Mesothelial cell of epicardium (in vitro differentiated cells): ENCODE measurements at regions not wholly inside any gene's neighbourhood (a gene's known extent, or its start where the extent isn't known, plus 50 kb on each side); places are given as distances from the start of the nearest gene placed in this dataset.

Source experiments
- DNase-seq, 2 experiments: peaks; one replicate each; pipeline ENCODE4 v3.0.0; 2021; ENCODE audit warnings: low spot score in 2 of 2; ENCODE audit not compliant: unreplicated experiment in 2 of 2
- H3K27ac Mint-ChIP-seq: 2 replicates; pipeline ENCODE4 v1.8.0; 2021; ENCODE audit warnings: mixed read lengths
- H3K27me3 Mint-ChIP-seq: 2 replicates; pipeline ENCODE4 v1.8.0; 2021; ENCODE audit warnings: low read depth, mixed read lengths
- H3K36me3 Mint-ChIP-seq: 2 replicates; pipeline ENCODE4 v1.8.0; 2021; ENCODE audit warnings: mixed read lengths
- H3K4me1 Mint-ChIP-seq: 2 replicates; pipeline ENCODE4 v1.8.0; 2021; ENCODE audit warnings: mixed read lengths
- H3K4me3 Mint-ChIP-seq: 2 replicates; pipeline ENCODE4 v1.8.0; 2021; ENCODE audit warnings: mild to moderate bottlenecking, moderate library complexity, mixed read lengths
- H3K9me3 Mint-ChIP-seq: 2 replicates; pipeline ENCODE4 v1.8.0; 2021; ENCODE audit warnings: mixed read lengths
- TF ChIP-seq, protein P1 (sequence below): fragments of 200-600 bp; sonication (generic); IDR thresholded peaks from one replicate; pipeline ENCODE4 v1.5.0; 2021; ENCODE audit warnings: antibody characterized with exemption; ENCODE audit not compliant: unreplicated experiment

GRCh38 chr12:45587877-45588533 is 141.5 kb upstream of the ARID2 start:
- H3K27ac Mint-ChIP-seq, result no peak overlapping the region
- H3K9me3 Mint-ChIP-seq, result no peaks in the 10 kb centered on the region
- H3K4me1 Mint-ChIP-seq, result peaks cover 7% of the 10 kb centered on the region
- DNase-seq, result no peak
- TF ChIP-seq, protein P1, sequence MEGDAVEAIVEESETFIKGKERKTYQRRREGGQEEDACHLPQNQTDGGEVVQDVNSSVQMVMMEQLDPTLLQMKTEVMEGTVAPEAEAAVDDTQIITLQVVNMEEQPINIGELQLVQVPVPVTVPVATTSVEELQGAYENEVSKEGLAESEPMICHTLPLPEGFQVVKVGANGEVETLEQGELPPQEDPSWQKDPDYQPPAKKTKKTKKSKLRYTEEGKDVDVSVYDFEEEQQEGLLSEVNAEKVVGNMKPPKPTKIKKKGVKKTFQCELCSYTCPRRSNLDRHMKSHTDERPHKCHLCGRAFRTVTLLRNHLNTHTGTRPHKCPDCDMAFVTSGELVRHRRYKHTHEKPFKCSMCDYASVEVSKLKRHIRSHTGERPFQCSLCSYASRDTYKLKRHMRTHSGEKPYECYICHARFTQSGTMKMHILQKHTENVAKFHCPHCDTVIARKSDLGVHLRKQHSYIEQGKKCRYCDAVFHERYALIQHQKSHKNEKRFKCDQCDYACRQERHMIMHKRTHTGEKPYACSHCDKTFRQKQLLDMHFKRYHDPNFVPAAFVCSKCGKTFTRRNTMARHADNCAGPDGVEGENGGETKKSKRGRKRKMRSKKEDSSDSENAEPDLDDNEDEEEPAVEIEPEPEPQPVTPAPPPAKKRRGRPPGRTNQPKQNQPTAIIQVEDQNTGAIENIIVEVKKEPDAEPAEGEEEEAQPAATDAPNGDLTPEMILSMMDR, result no peak
- H3K36me3 Mint-ChIP-seq, result no peaks in the 10 kb centered on the region
- H3K4me3 Mint-ChIP-seq, result no peak overlapping the region
- H3K27me3 Mint-ChIP-seq, result peaks cover 14% of the 10 kb centered on the region

DNA sequence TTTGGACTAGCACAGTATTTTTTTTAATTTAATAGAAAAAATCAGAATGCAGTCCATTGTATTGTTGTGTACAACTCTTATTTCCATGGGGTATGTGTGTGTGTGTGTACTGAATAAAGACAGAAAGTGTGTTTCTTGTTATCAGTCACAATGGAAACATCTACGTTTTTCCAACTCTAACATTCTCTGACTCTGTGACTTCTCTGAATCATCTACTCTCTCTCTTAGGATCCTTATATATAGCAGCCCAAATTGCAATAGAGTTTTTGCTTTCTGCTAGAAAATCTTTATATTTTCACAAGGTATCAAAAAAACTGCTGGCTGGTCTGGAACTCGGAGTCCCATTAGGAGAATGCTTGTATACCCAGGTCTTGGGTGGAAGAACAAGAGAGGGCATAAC is 138.9 kb upstream of the ARID2 start:
- H3K4me3 Mint-ChIP-seq, result no peak overlapping the region
- TF ChIP-seq, protein P1, result no peak
- H3K9me3 Mint-ChIP-seq, result peaks cover 4% of the 10 kb centered on the region
- H3K27me3 Mint-ChIP-seq, result peaks cover 17% of the 10 kb centered on the region
- no peak overlapping the region for H3K27ac Mint-ChIP-seq
- DNase-seq, result no peak
- no peaks in the 10 kb centered on the region for H3K36me3 Mint-ChIP-seq
- no peaks in the 10 kb centered on the region for H3K4me1 Mint-ChIP-seq

GRCh38 chr12:45591635-45592034 is 137.9 kb upstream of the ARID2 start:
- no peaks in the 10 kb centered on the region for H3K4me1 Mint-ChIP-seq
- TF ChIP-seq, protein P1, result no peak
- H3K36me3 Mint-ChIP-seq, result no peaks in the 10 kb centered on the region
- peaks cover 17% of the 10 kb centered on the region for H3K27me3 Mint-ChIP-seq
- no peak overlapping the region for H3K4me3 Mint-ChIP-seq
- DNase-seq, result no peak
- H3K9me3 Mint-ChIP-seq, result peaks cover 8% of the 10 kb centered on the region
- no peak overlapping the region for H3K27ac Mint-ChIP-seq

DNA sequence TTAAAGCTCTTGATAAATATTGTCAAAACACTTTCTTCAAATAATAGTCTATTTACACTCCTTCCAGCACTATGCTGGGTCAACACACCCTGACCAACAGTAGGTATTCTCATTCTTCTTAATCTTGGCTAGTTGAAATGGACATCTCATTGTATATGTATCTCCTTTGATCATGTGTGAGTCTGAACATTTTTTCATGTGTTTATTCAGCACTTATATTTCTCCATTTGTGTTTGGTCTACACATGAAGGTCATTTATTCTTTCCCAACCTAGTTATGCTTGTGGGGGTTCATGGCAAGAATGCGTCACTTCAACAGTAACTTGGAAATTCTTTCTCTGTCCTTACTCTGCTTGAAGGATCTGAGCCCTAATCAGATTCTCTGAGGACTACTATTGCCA is 133.1 kb upstream of the ARID2 start:
- no peak overlapping the region for H3K4me3 Mint-ChIP-seq
- TF ChIP-seq, protein P1, result no peak
- no peaks in the 10 kb centered on the region for H3K4me1 Mint-ChIP-seq
- no peak overlapping the region for H3K27ac Mint-ChIP-seq
- H3K9me3 Mint-ChIP-seq, result peaks cover 8% of the 10 kb centered on the region
- no peaks in the 10 kb centered on the region for H3K36me3 Mint-ChIP-seq
- DNase-seq, result no peak
- H3K27me3 Mint-ChIP-seq, result peaks cover 15% of the 10 kb centered on the region

DNA sequence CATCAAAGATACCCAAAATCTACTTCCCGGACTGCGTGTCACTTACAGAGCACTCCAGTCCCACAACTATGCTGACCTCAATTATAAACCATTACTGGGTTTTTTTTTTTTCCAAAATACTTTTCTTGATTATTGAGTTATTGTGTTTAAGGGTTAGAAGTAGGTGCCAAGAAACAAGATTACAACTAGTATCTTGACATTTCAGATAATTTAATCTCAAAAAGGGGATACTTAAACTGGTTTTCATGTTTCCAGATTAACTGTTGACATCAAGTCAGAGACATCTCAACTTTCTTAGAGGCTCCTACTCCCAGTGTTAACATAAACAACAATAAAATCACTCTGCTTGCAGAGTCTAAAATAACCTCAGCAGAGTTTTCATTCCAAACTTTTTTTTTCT is 131.2 kb upstream of the ARID2 start:
- TF ChIP-seq, protein P1, result no peak
- Mint-ChIP-seq H3K27me3 (peaks cover 4% of the 10 kb centered on the region), H3K9me3 (peaks cover 8% of the 10 kb centered on the region), H3K4me3 (no peak overlapping the region), H3K36me3 (no peaks in the 10 kb centered on the region), H3K4me1 (peaks cover 4% of the 10 kb centered on the region), H3K27ac (no peak overlapping the region)
- DNase-seq, result no peak

GRCh38 chr12:45598761-45599160 is 130.7 kb upstream of the ARID2 start:
- H3K27ac Mint-ChIP-seq, result no peak overlapping the region
- DNase-seq, result no peak
- peaks cover 4% of the 10 kb centered on the region for H3K4me1 Mint-ChIP-seq
- no peak overlapping the region for H3K4me3 Mint-ChIP-seq
- TF ChIP-seq, protein P1, result no peak
- H3K36me3 Mint-ChIP-seq, result no peaks in the 10 kb centered on the region
- peaks cover 2% of the 10 kb centered on the region for H3K27me3 Mint-ChIP-seq
- H3K9me3 Mint-ChIP-seq, result peaks cover 8% of the 10 kb centered on the region
